Left colon (tissue), 2 donors: ENCODE measurements at regions not wholly inside any gene's neighbourhood (a gene's known extent, or its start where the extent isn't known, plus 50 kb on each side); places are given as distances from the start of the nearest gene placed in this dataset.

ENCODE experiments used
- ATAC-seq: fragments of 200-7000 bp; cut with Tn5 transposase; one replicate; pipeline ENCODE4 v1.9.1; 2020; ENCODE audit warnings: mild to moderate bottlenecking, moderate library complexity
- DNase-seq, 2 donors: peaks; one replicate each; pipeline ENCODE4 v3.0.0-alpha.2; 2020
- intact Hi-C, 2 donors: fragments of 100-400 bp; cut with DNase I in 1 of 2; cut with micrococcal nuclease in 1 of 2; formaldehyde crosslinking; loops; one replicate each; pipeline versions ENCODE4 v1.11.2 to v1.14.0; 2022; cut with DNase I, micrococcal nuclease
- donor health status: DM: no; HTN: no; CAD: no.
- donor health status: DM: yes; HTN: yes; CAD: no.

- intact Hi-C loops = no loop called here
- DNase-seq (no peak), ATAC-seq (no peak)
These were observed 66.1 kb upstream of the ITGA11 start for GRCh38 chr15:68498076-68498475.

- ATAC-seq (no peak), DNase-seq (no peak)
- intact Hi-C loops = no loop called here
These were observed 67.8 kb upstream of the ITGA11 start for GRCh38 chr15:68499620-68500312.

- DNase-seq = no peak
These were observed 68.6 kb upstream of the ITGA11 start for GRCh38 chr15:68500363-68501258.

DNA sequence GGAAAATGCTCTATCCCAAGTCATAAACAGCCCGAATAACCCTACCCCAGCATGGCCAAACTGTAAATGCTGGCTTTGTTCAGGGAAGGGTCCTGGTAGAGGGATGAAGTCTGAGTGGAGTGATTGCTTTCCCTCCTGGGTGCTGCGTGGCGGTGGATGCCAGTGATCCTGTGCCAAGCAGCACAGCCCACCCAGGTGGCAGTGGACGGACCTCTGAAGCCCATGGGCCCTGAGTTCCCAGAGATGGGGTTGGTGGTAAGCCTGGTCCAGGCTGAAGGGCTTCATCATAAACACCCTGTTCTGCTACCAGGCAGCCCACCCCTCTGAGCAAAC is 69.3 kb upstream of the ITGA11 start:
- ATAC-seq (no peak), DNase-seq (no peak)
- intact Hi-C loops = no loop called here

More at GRCh38 chr15:68500363-68501258, 68.6 kb upstream of the ITGA11 start:
- intact Hi-C loops = no loop called here
- no peak for ATAC-seq

- ATAC-seq (no peak), DNase-seq (no peak)
- intact Hi-C loops = no loop called here
These were observed 69.7 kb upstream of the ITGA11 start for GRCh38 chr15:68501616-68502015.

GRCh38 chr15:68502398-68502901 is 70.5 kb upstream of the ITGA11 start:
- no peak for DNase-seq

DNA sequence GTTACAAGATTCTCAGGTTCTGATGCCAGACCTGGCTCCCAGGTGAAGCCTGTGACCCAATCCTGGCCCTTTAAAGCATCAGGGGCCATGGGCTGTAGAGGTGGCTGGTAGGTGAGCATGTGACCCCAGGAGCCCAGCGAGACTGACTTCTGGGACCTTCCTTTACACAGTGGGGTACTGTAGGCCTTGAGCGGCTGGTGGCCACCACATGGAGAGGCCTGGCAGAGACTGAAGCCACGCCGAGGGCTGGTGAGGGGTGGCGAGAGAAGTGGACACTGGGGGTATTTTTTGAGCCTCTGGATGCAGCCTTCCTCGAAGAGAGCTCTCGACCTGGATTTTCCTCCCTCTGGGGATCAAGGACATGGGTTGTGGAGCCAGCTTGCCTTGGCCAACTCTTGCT is 71.2 kb upstream of the ITGA11 start:
- ATAC-seq (no peak), DNase-seq (no peak)
- intact Hi-C loops = no loop called here

More at GRCh38 chr15:68502398-68502901, 70.5 kb upstream of the ITGA11 start:
- intact Hi-C loops = no loop called here
- no peak for ATAC-seq

- no peak for DNase-seq
- intact Hi-C loops = no loop called here
- ATAC-seq = no peak
These were observed 72.1 kb upstream of the ITGA11 start for GRCh38 chr15:68503791-68504680.

- no peak for ATAC-seq
- intact Hi-C loops = no loop called here
- DNase-seq = no peak
These were observed 72.8 kb upstream of the ITGA11 start for GRCh38 chr15:68504681-68505170.

GRCh38 chr15:68506071-68506470 is 72.7 kb upstream of the CORO2B start:
- intact Hi-C loops = no loop called here
- ATAC-seq (no peak), DNase-seq (no peak)

GRCh38 chr15:68507447-68507846 is 71.3 kb upstream of the CORO2B start:
- no peak for DNase-seq
- no peak for ATAC-seq
- intact Hi-C loops = no loop called here

- intact Hi-C loops = no loop called here
- ATAC-seq (no peak), DNase-seq (no peak)
These were observed 70.2 kb upstream of the CORO2B start for GRCh38 chr15:68508485-68509189.

GRCh38 chr15:68510558-68510957 is 68.2 kb upstream of the CORO2B start:
- intact Hi-C loops = no loop called here
- ATAC-seq = no peak
- no peak for DNase-seq

GRCh38 chr15:68511073-68511991 is 67.5 kb upstream of the CORO2B start:
- ATAC-seq = no peak
- intact Hi-C loops = no loop called here
- no peak for DNase-seq

DNA sequence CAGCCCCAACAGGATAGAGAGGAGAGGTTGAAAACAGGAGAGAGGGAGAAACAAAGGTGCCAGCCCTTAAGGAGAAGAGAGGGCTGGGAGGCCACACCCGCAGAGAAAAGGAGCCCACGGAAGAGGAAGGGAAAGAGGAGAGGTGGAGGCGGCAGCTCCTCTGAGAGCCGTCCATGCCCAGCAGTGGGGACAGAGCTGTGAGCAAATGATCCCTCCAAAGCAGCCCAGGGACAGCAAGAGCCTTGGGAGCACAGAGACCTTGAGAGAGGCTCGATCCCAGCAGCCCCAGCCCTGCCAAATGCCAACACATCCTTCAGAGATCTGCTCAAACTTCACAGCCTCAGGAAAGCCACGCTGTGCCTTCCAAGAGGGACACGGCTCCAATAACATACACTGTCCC is 66.7 kb upstream of the CORO2B start:
- intact Hi-C loops = no loop called here
- no peak for ATAC-seq
- DNase-seq = no peak

DNA sequence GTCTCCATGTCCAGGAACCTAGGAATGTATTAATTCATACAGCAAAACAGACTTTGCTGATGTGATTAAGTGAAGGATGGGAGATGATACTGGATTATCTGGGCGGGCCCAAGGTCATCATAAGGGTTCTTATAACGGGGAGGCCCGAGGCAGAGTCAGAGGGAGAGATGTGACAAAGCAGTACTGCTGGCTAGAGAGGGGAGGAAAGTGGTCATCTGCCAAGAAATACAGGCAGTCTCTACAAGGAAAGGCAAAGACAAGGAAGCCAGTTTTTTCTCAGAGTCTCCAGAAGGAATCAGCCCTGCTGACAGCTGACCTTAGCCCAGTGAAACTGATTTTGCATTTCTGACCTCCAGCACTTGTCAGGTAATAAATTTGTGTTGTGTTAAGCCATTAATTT is 66.2 kb upstream of the CORO2B start:
- DNase-seq (no peak), ATAC-seq (no peak)
- intact Hi-C loops = no loop called here

GRCh38 chr15:68515371-68516095 is 63.3 kb upstream of the CORO2B start:
- DNase-seq (no peak), ATAC-seq (no peak)
- intact Hi-C loops = no loop called here
